GM23338 (cell line): ENCODE measurements at regions not wholly inside any gene's neighbourhood (a gene's known extent, or its start where the extent isn't known, plus 50 kb on each side); places are given as distances from the start of the nearest gene placed in this dataset.

Experiments used
- ATAC-seq: fragments of 200-7000 bp; cut with Tn5 transposase; 3 replicates; pipeline ENCODE4 v1.9.1; 2020
- DNase-seq: peaks from one replicate; pipeline ENCODE4 v3.0.0-alpha.2; 2015; ENCODE audit warnings: low spot score
- H2AFZ ChIP-seq: fragments of 200-600 bp; sonication (generic); 2 replicates; pipeline ENCODE4 v1.8.0; 2016; ENCODE audit warnings: antibody characterized with exemption, mild to moderate bottlenecking, moderate library complexity
- H3F3A ChIP-seq: fragments of 200-600 bp; sonication (generic); replicated peaks from 2 replicates; pipeline ENCODE4 v1.8.0; 2017; ENCODE audit warnings: antibody characterized with exemption, mixed run types, low read depth
- H3K27ac ChIP-seq: fragments of 200-600 bp; sonication (generic); 2 replicates; pipeline ENCODE4 v1.6.1; 2016; ENCODE audit warnings: low read depth
- H3K27me3 ChIP-seq: fragments of 200-600 bp; sonication (generic); 2 replicates; pipeline ENCODE4 v1.8.0; 2016; ENCODE audit warnings: mild to moderate bottlenecking, mixed run types, moderate library complexity; ENCODE audit not compliant: insufficient read depth
- H3K36me3 ChIP-seq: fragments of 200-600 bp; sonication (generic); 2 replicates; pipeline ENCODE4 v1.8.0; 2016; ENCODE audit warnings: mild to moderate bottlenecking; ENCODE audit not compliant: insufficient read depth
- H3K4me1 ChIP-seq: fragments of 200-600 bp; sonication (generic); 2 replicates; pipeline ENCODE4 v1.8.0; 2016; ENCODE audit warnings: mild to moderate bottlenecking, moderate library complexity; ENCODE audit not compliant: insufficient read depth
- H3K4me2 ChIP-seq: fragments of 200-600 bp; sonication (generic); 2 replicates; pipeline ENCODE4 v1.7.1; 2017; ENCODE audit warnings: mixed run types
- H3K4me3 ChIP-seq: fragments of 200-600 bp; sonication (generic); 2 replicates; pipeline ENCODE4 v1.6.1; 2016; ENCODE audit warnings: mixed run types
- H3K79me2 ChIP-seq: fragments of 200-600 bp; sonication (generic); replicated peaks from 2 replicates; pipeline ENCODE4 v1.8.0; 2017; ENCODE audit warnings: mild to moderate bottlenecking; ENCODE audit not compliant: insufficient read depth
- H3K9me2 ChIP-seq: fragments of 200-600 bp; sonication (generic); 2 replicates; pipeline ENCODE4 v1.8.0; 2017; ENCODE audit not compliant: insufficient read depth
- H4K20me1 ChIP-seq: fragments of 200-600 bp; sonication (generic); replicated peaks from 2 replicates; pipeline ENCODE4 v1.8.0; 2017; ENCODE audit warnings: mild to moderate bottlenecking; ENCODE audit not compliant: insufficient read depth
- H3K27ac Mint-ChIP-seq: 2 replicates; pipeline ENCODE4 v1.8.0; 2020; ENCODE audit warnings: inconsistent platforms, mild to moderate bottlenecking, moderate library complexity, mixed read lengths
- H3K27me3 Mint-ChIP-seq: 3 replicates; pipeline ENCODE4 v1.8.0; 2022; ENCODE audit warnings: low read depth, mild to moderate bottlenecking, moderate library complexity, mixed read lengths, inconsistent platforms; ENCODE audit not compliant: insufficient read depth, poor library complexity
- H3K36me3 Mint-ChIP-seq: 3 replicates; pipeline ENCODE4 v1.8.0; 2021; ENCODE audit warnings: low read depth, mild to moderate bottlenecking, inconsistent platforms, moderate library complexity, mixed read lengths
- H3K4me1 Mint-ChIP-seq: 3 replicates; pipeline ENCODE4 v1.8.0; 2020; ENCODE audit warnings: mild to moderate bottlenecking, inconsistent platforms, mixed read lengths
- H3K4me3 Mint-ChIP-seq: 3 replicates; pipeline ENCODE4 v1.8.0; 2021; ENCODE audit warnings: moderate library complexity, mild to moderate bottlenecking, inconsistent platforms, mixed read lengths
- H3K9me3 Mint-ChIP-seq: 3 replicates; pipeline ENCODE4 v1.8.0; 2020; ENCODE audit warnings: moderate library complexity, mild to moderate bottlenecking, inconsistent platforms, mixed read lengths
- EZH2 ChIP-seq: fragments of 200-600 bp; sonication (generic); IDR thresholded peaks from one replicate; pipeline ENCODE4 v1.8.0; 2017; ENCODE audit warnings: antibody characterized with exemption, mild to moderate bottlenecking, low read depth; ENCODE audit not compliant: unreplicated experiment
- JUNB ChIP-seq: IDR thresholded peaks from one replicate; pipeline ENCODE4 v1.6.1; 2016; ENCODE audit warnings: antibody characterized with exemption; ENCODE audit not compliant: unreplicated experiment
- NANOG ChIP-seq: IDR thresholded peaks from 2 replicates; pipeline ENCODE4 v1.6.1; 2016; ENCODE audit warnings: antibody characterized with exemption, borderline replicate concordance
- POLR2AphosphoS5 ChIP-seq: IDR thresholded peaks from 2 replicates; pipeline ENCODE4 v1.6.1; 2016; ENCODE audit warnings: antibody characterized with exemption, low read depth
- STAT1 ChIP-seq: IDR thresholded peaks from one replicate; pipeline ENCODE4 v1.6.1; 2016; ENCODE audit warnings: antibody characterized with exemption; ENCODE audit not compliant: unreplicated experiment
- TF ChIP-seq, protein P1 (sequence below), 2 experiments: fragments of 200-600 bp in 1 of 2; sonication (generic) in 1 of 2; conservative IDR thresholded peaks; 2 replicates each; pipeline versions ENCODE4 v1.5.1 to v1.6.1; 2016 to 2017; ENCODE audit warnings: antibody characterized with exemption in 2 of 2, low read depth in 2 of 2, mild to moderate bottlenecking in 2 of 2, moderate library complexity in 1 of 2
- TF ChIP-seq, protein P2 (sequence below): fragments of 250-450 bp; sonication (Bioruptor Pico); IDR thresholded peaks from 2 replicates; pipeline ENCODE4 v1.5.0; 2020; ENCODE audit warnings: mild to moderate bottlenecking, moderate library complexity
- TF ChIP-seq, protein P3 (sequence below): IDR thresholded peaks from 2 replicates; pipeline ENCODE4 v1.6.1; 2016; ENCODE audit warnings: antibody characterized with exemption

DNA sequence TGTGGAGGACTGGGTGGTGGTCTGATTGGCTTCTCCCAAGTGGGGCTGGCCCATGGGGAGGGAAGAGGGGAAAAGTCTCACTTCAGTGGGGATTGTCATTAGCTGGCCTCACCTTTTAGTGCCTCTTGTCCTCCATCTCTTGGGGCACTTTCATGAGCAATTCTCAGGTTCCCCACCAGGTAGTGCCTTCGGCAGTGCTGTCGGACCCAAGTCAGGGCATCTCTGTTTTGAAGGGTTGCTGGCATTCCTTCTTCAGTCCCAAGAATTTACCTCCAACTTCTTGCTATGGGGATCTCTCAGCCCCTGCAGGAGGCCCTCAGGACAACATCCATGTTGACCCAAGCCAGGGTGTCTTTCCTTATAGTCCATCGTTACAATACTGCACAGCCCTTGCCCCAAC, 54.7 kb upstream of the F3 start:
- no peak for TF ChIP-seq POLR2AphosphoS5
- TF ChIP-seq, protein P1, sequence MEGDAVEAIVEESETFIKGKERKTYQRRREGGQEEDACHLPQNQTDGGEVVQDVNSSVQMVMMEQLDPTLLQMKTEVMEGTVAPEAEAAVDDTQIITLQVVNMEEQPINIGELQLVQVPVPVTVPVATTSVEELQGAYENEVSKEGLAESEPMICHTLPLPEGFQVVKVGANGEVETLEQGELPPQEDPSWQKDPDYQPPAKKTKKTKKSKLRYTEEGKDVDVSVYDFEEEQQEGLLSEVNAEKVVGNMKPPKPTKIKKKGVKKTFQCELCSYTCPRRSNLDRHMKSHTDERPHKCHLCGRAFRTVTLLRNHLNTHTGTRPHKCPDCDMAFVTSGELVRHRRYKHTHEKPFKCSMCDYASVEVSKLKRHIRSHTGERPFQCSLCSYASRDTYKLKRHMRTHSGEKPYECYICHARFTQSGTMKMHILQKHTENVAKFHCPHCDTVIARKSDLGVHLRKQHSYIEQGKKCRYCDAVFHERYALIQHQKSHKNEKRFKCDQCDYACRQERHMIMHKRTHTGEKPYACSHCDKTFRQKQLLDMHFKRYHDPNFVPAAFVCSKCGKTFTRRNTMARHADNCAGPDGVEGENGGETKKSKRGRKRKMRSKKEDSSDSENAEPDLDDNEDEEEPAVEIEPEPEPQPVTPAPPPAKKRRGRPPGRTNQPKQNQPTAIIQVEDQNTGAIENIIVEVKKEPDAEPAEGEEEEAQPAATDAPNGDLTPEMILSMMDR (conservative IDR thresholded peaks at IDR 0.05; ENCODE audit: low read depth in 2 of 2): peak; percentile 28 to 33
- DNase-seq (peak; percentile 57), ATAC-seq (peak; percentile 48)
- no peaks in the 10 kb centered on the region for H3K9me2 ChIP-seq
- H3K36me3 ChIP-seq: no peaks in the 10 kb centered on the region
- Mint-ChIP-seq H3K9me3 (no peaks in the 10 kb centered on the region), H3K27me3 (peaks cover 6% of the 10 kb centered on the region), H3K27ac (no peak overlapping the region), H3K36me3 (no peaks in the 10 kb centered on the region), H3K4me1 (peaks cover 20% of the 10 kb centered on the region), H3K4me3 (no peak overlapping the region)
- H3K4me2 ChIP-seq: no peak overlapping the region
- no peaks in the 10 kb centered on the region for H3K4me1 ChIP-seq
- 0 out of 2 replicates have a peak, but pooled peaks cover 3% of the 10 kb centered on the region for H3F3A ChIP-seq
- H4K20me1 ChIP-seq: no peaks in the 10 kb centered on the region
- 0 out of 2 replicates have a peak overlapping the region, but pooled peaks have one; percentile 38 for H2AFZ ChIP-seq
- no peak overlapping the region for H3K27ac ChIP-seq
- no peak overlapping the region for H3K4me3 ChIP-seq
- no peaks in the 10 kb centered on the region for H3K27me3 ChIP-seq
- no peaks in the 10 kb centered on the region for H3K79me2 ChIP-seq

DNA sequence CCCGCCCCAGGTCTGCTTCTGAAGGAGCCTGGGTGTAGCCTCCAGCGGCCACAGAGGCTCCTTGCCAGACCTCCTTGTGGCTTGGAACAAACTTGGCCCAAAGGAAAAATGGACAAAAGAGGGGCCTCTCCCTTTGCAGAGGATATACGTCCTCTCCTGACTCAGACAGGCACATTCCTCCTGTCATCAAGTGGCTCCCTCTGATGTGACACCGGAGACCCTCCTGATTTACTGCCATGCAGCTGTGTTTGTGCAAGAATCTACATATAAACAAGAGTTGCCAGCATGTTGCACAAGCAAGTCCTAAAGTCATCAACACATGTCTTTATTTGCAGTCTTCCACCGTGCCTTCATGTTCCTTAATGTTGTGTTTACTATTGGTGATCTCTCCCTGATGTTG, 54.1 kb upstream of the F3 start:
- no peaks in the 10 kb centered on the region for H3K9me2 ChIP-seq
- H3K4me2 ChIP-seq: no peak overlapping the region
- TF ChIP-seq EZH2 (no peak), JUNB (no peak), NANOG (no peak), STAT1 (no peak)
- TF ChIP-seq, protein P2, sequence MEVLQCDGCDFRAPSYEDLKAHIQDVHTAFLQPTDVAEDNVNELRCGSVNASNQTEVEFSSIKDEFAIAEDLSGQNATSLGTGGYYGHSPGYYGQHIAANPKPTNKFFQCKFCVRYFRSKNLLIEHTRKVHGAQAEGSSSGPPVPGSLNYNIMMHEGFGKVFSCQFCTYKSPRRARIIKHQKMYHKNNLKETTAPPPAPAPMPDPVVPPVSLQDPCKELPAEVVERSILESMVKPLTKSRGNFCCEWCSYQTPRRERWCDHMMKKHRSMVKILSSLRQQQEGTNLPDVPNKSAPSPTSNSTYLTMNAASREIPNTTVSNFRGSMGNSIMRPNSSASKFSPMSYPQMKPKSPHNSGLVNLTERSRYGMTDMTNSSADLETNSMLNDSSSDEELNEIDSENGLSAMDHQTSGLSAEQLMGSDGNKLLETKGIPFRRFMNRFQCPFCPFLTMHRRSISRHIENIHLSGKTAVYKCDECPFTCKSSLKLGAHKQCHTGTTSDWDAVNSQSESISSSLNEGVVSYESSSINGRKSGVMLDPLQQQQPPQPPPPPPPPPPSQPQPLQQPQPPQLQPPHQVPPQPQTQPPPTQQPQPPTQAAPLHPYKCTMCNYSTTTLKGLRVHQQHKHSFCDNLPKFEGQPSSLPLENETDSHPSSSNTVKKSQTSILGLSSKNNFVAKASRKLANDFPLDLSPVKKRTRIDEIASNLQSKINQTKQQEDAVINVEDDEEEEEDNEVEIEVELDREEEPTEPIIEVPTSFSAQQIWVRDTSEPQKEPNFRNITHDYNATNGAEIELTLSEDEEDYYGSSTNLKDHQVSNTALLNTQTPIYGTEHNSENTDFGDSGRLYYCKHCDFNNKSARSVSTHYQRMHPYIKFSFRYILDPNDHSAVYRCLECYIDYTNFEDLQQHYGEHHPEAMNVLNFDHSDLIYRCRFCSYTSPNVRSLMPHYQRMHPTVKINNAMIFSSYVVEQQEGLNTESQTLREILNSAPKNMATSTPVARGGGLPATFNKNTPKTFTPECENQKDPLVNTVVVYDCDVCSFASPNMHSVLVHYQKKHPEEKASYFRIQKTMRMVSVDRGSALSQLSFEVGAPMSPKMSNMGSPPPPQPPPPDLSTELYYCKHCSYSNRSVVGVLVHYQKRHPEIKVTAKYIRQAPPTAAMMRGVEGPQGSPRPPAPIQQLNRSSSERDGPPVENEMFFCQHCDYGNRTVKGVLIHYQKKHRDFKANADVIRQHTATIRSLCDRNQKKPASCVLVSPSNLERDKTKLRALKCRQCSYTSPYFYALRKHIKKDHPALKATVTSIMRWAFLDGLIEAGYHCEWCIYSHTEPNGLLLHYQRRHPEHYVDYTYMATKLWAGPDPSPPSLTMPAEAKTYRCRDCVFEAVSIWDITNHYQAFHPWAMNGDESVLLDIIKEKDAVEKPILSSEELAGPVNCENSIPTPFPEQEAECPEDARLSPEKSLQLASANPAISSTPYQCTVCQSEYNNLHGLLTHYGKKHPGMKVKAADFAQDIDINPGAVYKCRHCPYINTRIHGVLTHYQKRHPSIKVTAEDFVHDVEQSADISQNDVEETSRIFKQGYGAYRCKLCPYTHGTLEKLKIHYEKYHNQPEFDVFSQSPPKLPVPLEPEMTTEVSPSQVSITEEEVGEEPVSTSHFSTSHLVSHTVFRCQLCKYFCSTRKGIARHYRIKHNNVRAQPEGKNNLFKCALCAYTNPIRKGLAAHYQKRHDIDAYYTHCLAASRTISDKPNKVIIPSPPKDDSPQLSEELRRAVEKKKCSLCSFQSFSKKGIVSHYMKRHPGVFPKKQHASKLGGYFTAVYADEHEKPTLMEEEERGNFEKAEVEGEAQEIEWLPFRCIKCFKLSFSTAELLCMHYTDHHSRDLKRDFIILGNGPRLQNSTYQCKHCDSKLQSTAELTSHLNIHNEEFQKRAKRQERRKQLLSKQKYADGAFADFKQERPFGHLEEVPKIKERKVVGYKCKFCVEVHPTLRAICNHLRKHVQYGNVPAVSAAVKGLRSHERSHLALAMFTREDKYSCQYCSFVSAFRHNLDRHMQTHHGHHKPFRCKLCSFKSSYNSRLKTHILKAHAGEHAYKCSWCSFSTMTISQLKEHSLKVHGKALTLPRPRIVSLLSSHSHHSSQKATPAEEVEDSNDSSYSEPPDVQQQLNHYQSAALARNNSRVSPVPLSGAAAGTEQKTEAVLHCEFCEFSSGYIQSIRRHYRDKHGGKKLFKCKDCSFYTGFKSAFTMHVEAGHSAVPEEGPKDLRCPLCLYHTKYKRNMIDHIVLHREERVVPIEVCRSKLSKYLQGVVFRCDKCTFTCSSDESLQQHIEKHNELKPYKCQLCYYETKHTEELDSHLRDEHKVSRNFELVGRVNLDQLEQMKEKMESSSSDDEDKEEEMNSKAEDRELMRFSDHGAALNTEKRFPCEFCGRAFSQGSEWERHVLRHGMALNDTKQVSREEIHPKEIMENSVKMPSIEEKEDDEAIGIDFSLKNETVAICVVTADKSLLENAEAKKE: no peak
- TF ChIP-seq, protein P1 (conservative IDR thresholded peaks at IDR 0.05; ENCODE audit: low read depth in 2 of 2): no peak
- TF ChIP-seq, protein P3, sequence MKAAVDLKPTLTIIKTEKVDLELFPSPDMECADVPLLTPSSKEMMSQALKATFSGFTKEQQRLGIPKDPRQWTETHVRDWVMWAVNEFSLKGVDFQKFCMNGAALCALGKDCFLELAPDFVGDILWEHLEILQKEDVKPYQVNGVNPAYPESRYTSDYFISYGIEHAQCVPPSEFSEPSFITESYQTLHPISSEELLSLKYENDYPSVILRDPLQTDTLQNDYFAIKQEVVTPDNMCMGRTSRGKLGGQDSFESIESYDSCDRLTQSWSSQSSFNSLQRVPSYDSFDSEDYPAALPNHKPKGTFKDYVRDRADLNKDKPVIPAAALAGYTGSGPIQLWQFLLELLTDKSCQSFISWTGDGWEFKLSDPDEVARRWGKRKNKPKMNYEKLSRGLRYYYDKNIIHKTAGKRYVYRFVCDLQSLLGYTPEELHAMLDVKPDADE: no peak
- Mint-ChIP-seq H3K9me3 (no peaks in the 10 kb centered on the region), H3K4me3 (no peak overlapping the region), H3K27ac (no peak overlapping the region), H3K36me3 (no peaks in the 10 kb centered on the region), H3K27me3 (peaks cover 7% of the 10 kb centered on the region), H3K4me1 (peaks cover 20% of the 10 kb centered on the region)
- H3K27ac ChIP-seq: no peak overlapping the region
- H3K27me3 ChIP-seq: no peaks in the 10 kb centered on the region
- ATAC-seq (no peak), DNase-seq (no peak)
- H3K79me2 ChIP-seq: no peaks in the 10 kb centered on the region
- H3K36me3 ChIP-seq: no peaks in the 10 kb centered on the region
- H2AFZ ChIP-seq: 0 out of 2 replicates have a peak overlapping the region, but pooled peaks have one; percentile 38
- H4K20me1 ChIP-seq: no peaks in the 10 kb centered on the region
- H3K4me1 ChIP-seq: no peaks in the 10 kb centered on the region
- H3K4me3 ChIP-seq: no peak overlapping the region
- 0 out of 2 replicates have a peak, but pooled peaks cover 3% of the 10 kb centered on the region for H3F3A ChIP-seq
